GM12864 (cell line): ENCODE measurements at regions not wholly inside any gene's neighbourhood (a gene's known extent, or its start where the extent isn't known, plus 50 kb on each side); places are given as distances from the start of the nearest gene placed in this dataset.

Experiments used
- DNase-seq: peaks from one replicate; pipeline ENCODE4 v3.0.0-alpha.2; 2011; ENCODE audit warnings: low read depth
- H3K4me3 ChIP-seq: 2 replicates; pipeline ENCODE4 v1.5.1; 2011; ENCODE audit warnings: mild to moderate bottlenecking, low read depth, low read length, control low read depth
- CTCF ChIP-seq: IDR thresholded peaks from 2 replicates; pipeline ENCODE4 v1.5.1; 2011; ENCODE audit warnings: low read depth, mild to moderate bottlenecking, moderate library complexity, low read length, control low read depth, inconsistent platforms; ENCODE audit errors: missing control alignments

GRCh38 chr1:239763850-239764249, 327.8 kb upstream of the FMN2 start:
- no peak overlapping the region for H3K4me3 ChIP-seq
- no peak for DNase-seq
- no peak for TF ChIP-seq CTCF

- no peak for DNase-seq
- no peak for TF ChIP-seq CTCF
- no peak overlapping the region for H3K4me3 ChIP-seq
These were observed 327.1 kb upstream of the FMN2 start for GRCh38 chr1:239764546-239764945.

GRCh38 chr1:239765163-239765562, 326.5 kb upstream of the FMN2 start:
- DNase-seq: no peak
- no peak overlapping the region for H3K4me3 ChIP-seq
- TF ChIP-seq CTCF: no peak

- no peak for DNase-seq
- no peak for TF ChIP-seq CTCF
- H3K4me3 ChIP-seq: no peak overlapping the region
These were observed 320.1 kb upstream of the FMN2 start for GRCh38 chr1:239771550-239771949.

- no peak overlapping the region for H3K4me3 ChIP-seq
- DNase-seq: no peak
These were observed 319.2 kb upstream of the FMN2 start for GRCh38 chr1:239772446-239772845.

GRCh38 chr1:239775466-239775865, 316.2 kb upstream of the FMN2 start:
- DNase-seq: no peak

More at GRCh38 chr1:239772446-239772845, 319.2 kb upstream of the FMN2 start:
- TF ChIP-seq CTCF: no peak

More at GRCh38 chr1:239775466-239775865, 316.2 kb upstream of the FMN2 start:
- no peak overlapping the region for H3K4me3 ChIP-seq
- no peak for TF ChIP-seq CTCF
